ENCODE measurements at regions not wholly inside any gene's neighbourhood (a gene's known extent, or its start where the extent isn't known, plus 50 kb on each side); places are given as distances from the start of the nearest gene placed in this dataset.

- Histone ChIP-seq H3K4me1 (replicated peaks in 1 of 4; ENCODE audit: control insufficient read depth in 3 of 4, insufficient read depth in 4 of 4, low read length in 3 of 4) (no peaks in the 10 kb centered on the region), H3K14ac (ENCODE audit: insufficient read length) (no peak overlapping the region), H2BK120ac (replicated peaks; ENCODE audit: low read depth, low read length) (no peak overlapping the region), H3K23me2 (ENCODE audit: low read depth, low read length) (no peaks in the 10 kb centered on the region), H2BK15ac (ENCODE audit: low read length) (no peak overlapping the region), H2BK5ac (ENCODE audit: low read depth, low read length) (no peak overlapping the region), H3K4ac (replicated peaks; ENCODE audit: insufficient read length, low read depth, low read length) (no peak overlapping the region), H3K9me3 (ENCODE audit: insufficient read depth in 2 of 2, low read depth in 1 of 2, low read length in 1 of 2) (no peaks in the 10 kb centered on the region), H3K27ac (ENCODE audit: low read depth, low read length) (no peak overlapping the region), H4K91ac (replicated peaks; ENCODE audit: insufficient read length, low read length) (no peak overlapping the region), H2AFZ (ENCODE audit: low read length) (no peak overlapping the region), H3K23ac (ENCODE audit: insufficient read length) (no peak overlapping the region), H4K5ac (ENCODE audit: insufficient read length, low read depth, low read length) (no peak overlapping the region), H4K20me1 (replicated peaks in 1 of 2; ENCODE audit: control insufficient read depth in 1 of 2, insufficient read depth in 2 of 2, low read length in 2 of 2) (no peaks in the 10 kb centered on the region), H2BK12ac (ENCODE audit: low read depth, low read length) (no peak overlapping the region), H3K27me3 (replicated peaks in 1 of 4; ENCODE audit: control insufficient read depth in 3 of 4, extremely low read depth in 1 of 4, insufficient read depth in 3 of 4, low read length in 3 of 4) (no peaks in the 10 kb centered on the region), H2AK5ac (ENCODE audit: low read depth, low read length) (no peak overlapping the region), H3K36me3 (ENCODE audit: control insufficient read depth in 2 of 4, insufficient read depth in 4 of 4, low read length in 3 of 4) (no peaks in the 10 kb centered on the region), H3K56ac (replicated peaks; ENCODE audit: insufficient read length, low read depth, low read length) (no peak overlapping the region), H3K18ac (ENCODE audit: extremely low read depth, low read length) (no peak overlapping the region), H3K79me2 (ENCODE audit: control insufficient read depth in 1 of 2, insufficient read depth in 2 of 2, low read length in 2 of 2) (no peaks in the 10 kb centered on the region), H3K79me1 (ENCODE audit: low read depth, low read length) (no peaks in the 10 kb centered on the region), H2BK20ac (ENCODE audit: low read length) (no peak overlapping the region), H4K8ac (ENCODE audit: extremely low read depth, insufficient read depth, low read length) (no peak overlapping the region), H3K4me3 (ENCODE audit: extremely low read depth in 1 of 4, insufficient read depth in 2 of 4, low read depth in 3 of 4, low read length in 4 of 4) (no peak overlapping the region), H3K4me2 (ENCODE audit: insufficient read depth in 1 of 2, low read depth in 2 of 2, low read length in 2 of 2) (no peak overlapping the region), H3K9ac (replicated peaks in 1 of 4; ENCODE audit: extremely low read depth in 1 of 4, low read depth in 3 of 4, low read length in 3 of 4) (no peak overlapping the region)
- CTCF ChIA-PET (ENCODE audit: partially characterized antibody) = interaction anchor here (1.1 kb wide), 2 partner anchors 14 to 24 kb away, joined by 3 to 5 read pairs; no protein-coding TSS in a partner anchor
- POLR2A ChIA-PET (ENCODE audit: partially characterized antibody) = no interaction called here
- no peak for DNase-seq (ENCODE audit: low read depth in 1 of 2, low spot score in 2 of 2)
- no peak for FAIRE-seq
- no CpG with 5 or more reads among the region's 1 CpG for WGBS, 2 experiments (ENCODE audit: extremely low coverage in 1 of 2, insufficient coverage in 1 of 2, insufficient read length in 1 of 2, insufficient replicate concordance in 2 of 2, low coverage in 1 of 2, low lambda C conversion rate in 2 of 2, missing lambda C conversion rate in 1 of 2)
- TF ChIP-seq SIRT6 (IDR thresholded peaks at IDR 0.05; ENCODE audit: low read length) = no peak
- TF ChIP-seq PHF8 (conservative IDR thresholded peaks at IDR 0.05; ENCODE audit: low read depth, low read length) = no peak
- TF ChIP-seq POLR2A (IDR thresholded peaks at IDR 0.05; ENCODE audit: control extremely low read depth in 1 of 2, low read depth in 2 of 2, low read length in 2 of 2) = no peak
Observed at GRCh38 chr9:2936221-2936620, 92.3 kb upstream of the PUM3 start.
